SW480 (cell line): ENCODE measurements at regions not wholly inside any gene's neighbourhood (a gene's known extent, or its start where the extent isn't known, plus 50 kb on each side); places are given as distances from the start of the nearest gene placed in this dataset.

Experiments
- DNase-seq: peaks from one replicate; pipeline ENCODE4 v3.0.0-alpha.2; 2016; ENCODE audit warnings: low spot score

DNA sequence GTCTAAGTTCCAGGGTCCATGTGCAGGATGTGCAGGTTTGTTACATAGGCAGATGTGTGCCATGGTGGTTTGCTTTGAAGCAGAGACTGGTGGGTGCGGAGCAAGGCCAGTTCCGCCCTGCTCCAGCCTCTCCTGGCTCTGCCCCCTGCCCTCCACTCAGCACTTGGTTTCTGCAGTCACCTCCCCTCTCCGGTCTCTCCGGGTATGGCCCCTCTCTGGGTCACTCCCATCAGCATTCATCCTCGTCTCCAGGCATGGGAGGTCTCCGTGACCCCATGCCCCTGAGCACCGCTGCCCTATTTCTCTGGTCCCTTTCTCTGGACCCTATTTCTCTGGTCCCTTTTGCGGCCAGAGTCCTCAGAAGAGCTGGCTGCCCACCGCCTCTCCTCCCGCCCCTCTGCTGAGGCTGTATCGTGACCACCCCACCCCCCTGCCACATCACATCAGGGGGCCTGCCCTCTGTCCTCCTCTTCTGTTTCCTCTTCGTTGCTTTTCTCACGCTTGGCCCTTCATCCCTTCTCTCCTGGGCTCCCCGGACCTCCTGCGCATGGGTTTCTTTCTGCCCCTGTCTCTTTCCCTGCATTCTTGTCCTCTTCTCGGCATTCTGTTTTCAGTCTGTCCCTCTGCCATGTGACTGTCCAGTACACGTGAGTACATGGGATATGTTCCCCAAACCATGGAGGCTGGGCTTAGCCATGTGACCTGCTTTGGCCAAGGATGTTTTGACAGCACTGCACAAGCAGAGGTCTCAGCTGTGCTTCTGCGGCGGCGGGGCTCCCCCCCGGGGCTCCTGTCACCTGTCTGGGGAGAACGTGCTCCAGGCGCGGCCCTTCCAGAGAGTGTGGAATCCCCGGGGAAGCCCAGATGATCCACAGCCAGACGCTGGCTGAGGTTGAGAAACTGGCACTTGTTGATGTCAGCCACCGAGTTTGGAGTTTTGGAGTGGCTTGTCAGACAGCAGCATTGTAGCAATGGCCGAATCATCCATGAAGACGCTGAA, 54.4 kb upstream of the C1orf174 start:
- DNase-seq = no peak

- no peak for DNase-seq
These were observed 55.2 kb upstream of the C1orf174 start for GRCh38 chr1:3955196-3955772.

DNA sequence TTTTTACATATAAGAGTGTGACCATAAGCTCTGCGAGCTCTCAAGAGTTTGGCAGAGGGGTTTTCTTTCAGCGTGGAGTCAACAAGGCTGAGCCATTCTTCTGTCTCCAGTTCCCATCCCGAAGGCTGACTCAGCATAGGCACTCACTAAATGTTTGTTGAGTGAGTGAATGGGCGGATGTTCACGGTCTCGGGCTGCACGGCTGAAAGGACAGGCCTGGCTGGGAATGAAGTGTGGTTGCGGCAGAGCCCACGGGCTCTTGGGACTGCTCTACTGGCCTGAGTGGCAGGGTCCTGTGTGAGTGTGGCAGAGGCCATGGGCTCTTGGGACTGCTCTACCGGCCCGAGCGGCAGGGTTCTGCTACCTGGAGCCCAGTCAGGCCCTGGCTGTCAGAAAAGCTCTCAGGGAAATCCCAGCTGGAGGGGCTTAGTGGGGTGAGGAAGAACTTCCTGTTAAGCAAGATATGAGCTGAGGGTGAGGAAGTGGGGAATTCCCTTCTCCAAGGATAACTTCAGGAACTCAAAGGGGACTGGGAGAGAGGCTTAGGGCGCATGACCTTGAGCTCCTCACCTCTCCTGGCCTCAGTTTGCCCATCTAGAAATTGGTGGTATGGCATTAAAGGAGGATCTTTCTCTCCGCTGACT, 56.6 kb upstream of the C1orf174 start:
- DNase-seq = no peak

DNA sequence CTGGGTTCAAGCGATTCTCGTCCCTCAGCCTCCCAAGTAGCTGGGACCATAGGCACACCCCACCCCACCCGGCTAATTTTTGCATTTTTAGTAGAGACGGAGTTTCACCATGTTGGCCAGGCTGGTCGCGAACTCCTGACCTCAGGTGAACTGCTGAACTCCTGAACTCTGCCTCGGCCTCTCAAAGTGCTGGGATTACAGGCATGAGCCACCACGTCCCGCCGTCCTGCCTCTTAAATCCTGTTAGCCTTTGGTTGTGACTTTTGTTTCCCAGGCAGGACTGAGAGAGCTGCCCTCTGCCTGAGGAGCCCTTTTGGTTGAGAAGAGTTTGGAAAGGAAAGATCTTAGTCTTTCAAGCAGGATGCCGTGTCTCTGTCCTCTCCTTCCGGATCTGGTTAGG, 59.3 kb upstream of the C1orf174 start:
- no peak for DNase-seq

DNA sequence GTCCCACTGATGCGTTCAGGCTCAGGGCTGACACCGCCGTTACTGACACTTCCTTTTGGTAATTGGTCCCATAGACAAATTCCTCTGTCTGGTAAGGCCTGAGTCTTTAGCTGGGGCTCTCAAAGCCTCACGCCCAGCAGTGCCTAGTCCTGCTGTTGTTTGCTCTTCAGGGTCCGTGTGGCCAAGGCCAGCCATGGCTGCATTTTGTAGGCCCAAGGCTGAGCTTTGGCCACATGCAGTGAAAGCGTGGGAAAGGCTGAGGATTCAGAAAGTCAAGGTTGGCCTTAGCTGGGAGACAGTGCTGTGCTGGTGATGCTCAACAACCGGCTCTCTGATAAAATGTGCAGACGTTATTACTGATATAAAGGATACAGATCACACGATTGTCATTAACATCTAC, 63.5 kb upstream of the C1orf174 start:
- DNase-seq = no peak

DNA sequence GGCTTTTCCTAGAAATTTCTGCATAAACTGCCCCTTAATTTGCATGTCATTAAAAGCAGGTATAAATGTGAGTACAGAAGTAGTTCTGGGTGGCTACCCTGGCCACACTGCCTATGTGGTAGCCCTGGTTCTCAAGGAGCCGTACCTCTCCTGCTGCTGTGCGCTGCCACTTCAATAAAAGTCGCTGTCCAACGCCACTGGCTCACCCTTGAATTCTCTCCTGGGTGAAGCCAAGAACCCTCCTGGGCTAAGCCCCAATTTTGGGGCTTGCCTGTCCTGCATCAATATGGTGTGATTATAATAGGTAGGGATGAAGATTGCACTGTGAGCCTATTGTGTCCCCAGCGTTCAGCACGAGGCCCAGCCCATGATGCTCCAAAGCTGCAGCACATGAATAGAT, 65.6 kb upstream of the C1orf174 start:
- no peak for DNase-seq

- DNase-seq = no peak
These were observed 68.8 kb upstream of the C1orf174 start for GRCh38 chr1:3968851-3969250.

DNA sequence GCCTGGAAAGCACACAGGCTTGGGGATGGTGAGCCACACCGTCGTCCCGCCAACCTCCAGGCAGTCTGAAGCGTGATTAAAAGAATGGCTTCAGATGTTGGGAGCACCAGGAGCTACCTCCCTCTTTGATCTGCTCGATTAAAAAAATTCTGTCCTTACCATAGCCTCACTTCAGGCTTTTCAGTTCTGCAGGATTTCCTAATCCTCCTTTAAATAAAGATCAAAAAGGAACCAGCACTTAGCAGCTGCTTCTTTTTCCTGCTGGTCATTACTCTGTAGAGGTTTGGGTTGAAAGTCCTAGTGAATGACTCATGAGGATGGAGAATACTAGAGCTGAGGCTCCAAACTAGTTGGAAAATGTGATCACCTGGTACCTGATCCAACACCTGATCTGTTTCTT, 71.9 kb upstream of the C1orf174 start:
- peak; percentile 93 for DNase-seq

GRCh38 chr1:3975903-3976630, 76.0 kb upstream of the C1orf174 start:
- no peak for DNase-seq

- no peak for DNase-seq
These were observed 76.7 kb upstream of the C1orf174 start for GRCh38 chr1:3976821-3977220.

DNA sequence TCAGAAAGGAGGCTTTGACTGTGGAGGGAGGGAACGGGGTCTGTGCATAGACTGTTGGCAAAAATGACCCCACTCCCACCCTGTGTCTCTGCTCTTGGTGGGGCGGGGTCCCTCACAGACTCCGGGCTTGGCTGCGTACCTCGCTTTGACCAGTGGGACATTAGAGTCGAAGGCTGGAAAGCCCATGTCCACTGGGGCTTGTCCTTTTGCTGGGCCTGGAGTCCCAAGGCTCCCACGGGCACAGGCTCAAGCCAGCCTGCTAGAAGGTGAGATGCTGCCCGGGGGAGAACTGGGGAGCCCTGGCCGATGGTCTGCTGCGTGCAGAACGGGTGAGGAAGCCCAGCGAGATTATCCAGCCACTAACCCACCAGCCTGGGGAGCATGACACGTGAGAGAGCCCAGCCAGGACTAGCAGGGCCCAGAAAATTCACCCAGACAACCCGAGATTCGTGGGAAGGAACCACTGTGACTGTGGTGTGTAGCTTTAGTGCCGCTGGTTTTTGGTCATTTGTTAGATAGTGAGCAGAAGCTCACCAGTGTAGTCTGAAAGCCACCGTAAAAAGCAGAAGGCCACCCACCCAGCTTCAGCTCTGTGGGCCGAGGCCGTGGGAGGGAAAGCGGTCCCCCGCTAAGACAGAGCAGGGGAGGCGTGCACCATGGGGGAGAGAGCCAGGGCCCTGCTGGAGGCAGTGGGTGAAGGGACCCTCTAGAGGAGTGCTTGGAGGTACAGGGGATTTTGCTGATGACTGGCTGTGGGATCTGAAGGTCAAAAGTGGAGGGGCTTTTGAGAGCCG, 78.3 kb upstream of the C1orf174 start:
- DNase-seq = no peak

DNA sequence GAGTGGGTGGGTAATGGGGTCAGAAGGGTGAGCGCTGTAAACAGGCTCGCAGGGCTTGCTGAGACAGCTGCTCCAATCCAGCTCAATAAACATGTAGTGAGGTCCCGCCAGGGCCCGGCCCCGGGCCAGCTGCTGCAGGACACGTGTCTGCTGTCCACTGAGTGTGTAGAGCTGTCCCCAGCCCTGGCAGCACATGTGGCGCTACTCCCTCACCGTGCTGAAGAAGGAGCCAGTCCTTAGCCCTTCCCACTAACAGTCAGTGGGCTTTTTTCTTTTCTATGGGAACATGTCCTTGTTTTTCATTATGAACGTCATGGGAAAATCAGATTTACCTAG, 78.9 kb upstream of the C1orf174 start:
- DNase-seq = no peak

GRCh38 chr1:3981261-3981660, 81.2 kb upstream of the C1orf174 start:
- DNase-seq = no peak

GRCh38 chr1:3981746-3982505, 81.9 kb upstream of the C1orf174 start:
- DNase-seq = no peak

DNA sequence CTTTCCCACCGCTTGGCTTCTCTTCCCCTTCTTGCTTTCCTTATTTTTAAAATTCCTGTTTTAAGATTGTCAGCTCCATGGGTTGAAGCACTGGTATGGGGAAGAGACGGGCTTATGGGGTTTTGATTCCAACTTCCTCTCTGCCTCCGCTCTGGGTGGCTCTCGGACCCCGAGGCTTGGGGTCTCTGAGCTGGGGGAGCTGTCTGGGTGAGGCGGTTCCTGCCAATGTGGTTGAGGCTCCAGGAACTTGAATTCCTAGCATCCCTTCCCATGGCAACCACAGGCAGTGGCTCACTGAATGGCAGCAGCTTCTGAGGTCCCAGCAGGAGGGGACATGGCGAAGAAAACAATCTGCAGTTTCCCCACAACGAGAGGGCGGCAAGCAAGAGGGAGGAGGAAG, 83.1 kb upstream of the C1orf174 start:
- DNase-seq = no peak

GRCh38 chr1:3984586-3984985, 84.5 kb upstream of the C1orf174 start:
- DNase-seq = no peak

DNA sequence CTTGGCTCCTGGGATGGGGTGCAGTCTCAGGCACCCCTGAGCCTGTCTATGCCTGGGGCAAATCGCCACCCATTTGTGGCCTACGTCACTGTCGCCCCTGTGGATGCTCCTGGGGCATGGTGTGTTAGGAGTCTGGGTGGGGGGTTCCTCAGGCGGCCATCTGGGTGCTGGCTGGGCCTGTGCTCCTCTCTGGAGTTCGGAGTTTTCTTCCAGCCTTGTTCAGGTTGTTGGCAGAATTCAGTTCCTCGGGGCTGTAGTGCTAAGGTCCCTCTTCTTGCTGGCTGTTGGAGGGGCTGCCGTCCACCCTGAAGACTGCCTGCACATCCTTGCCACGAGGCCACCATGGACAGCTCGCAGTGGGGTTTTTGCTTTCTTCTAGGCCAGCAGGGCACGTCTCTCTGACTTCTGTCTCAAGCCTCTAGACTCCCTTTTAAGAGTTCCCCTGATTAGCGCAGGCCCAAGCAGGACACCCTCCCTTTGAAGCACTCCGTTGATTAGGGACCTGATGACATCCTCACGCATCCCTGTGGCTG, 86.7 kb upstream of the C1orf174 start:
- no peak for DNase-seq

GRCh38 chr1:3987669-3988235, 87.7 kb upstream of the C1orf174 start:
- DNase-seq = no peak

DNA sequence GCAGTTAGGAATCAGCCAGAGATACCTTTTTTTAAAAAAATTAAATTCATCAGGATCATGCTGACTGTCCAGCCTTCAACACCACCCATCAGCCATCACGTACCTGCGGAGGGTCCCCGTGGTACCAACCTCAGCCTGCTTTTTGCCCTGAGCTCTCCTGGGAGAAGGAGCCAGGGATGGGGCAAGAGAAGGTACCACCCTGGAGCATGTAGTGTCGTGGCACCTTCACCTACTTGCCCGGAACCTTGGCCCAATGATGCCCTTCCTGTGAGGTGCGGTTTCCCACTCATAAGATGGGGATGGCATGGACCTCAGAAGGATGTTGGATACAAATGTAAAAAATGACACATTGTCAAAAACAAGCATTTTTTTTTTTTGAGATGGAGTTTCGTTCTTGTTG, 88.4 kb upstream of the C1orf174 start:
- no peak for DNase-seq

GRCh38 chr1:3989465-3989864, 89.4 kb upstream of the C1orf174 start:
- DNase-seq = no peak
